ENCODE measurements at regions not wholly inside any gene's neighbourhood (a gene's known extent, or its start where the extent isn't known, plus 50 kb on each side); places are given as distances from the start of the nearest gene placed in this dataset.

DNA sequence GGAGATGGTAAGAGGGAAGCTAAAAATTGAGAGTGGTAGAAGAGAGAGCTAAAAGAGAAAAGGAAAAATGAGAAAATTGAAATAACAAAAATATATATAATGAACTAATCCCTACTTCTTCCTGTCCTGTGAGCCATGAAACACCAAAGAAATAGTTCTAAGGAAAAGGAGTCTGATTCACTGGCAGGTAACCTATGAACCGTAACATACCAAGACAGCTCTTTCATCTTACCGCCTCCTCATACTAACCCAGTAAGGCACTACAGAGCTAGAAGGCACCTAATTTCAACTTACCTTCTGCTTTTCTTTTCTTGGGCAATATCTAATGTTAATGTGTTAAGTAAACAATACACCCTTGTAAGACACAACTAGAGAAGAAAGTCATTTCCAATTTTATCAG lies 297.7 kb upstream of the DIAPH2 start:
- ChIA-PET POLR2A (no interaction called here), CTCF (no interaction called here)
- intact Hi-C loops (cut with micrococcal nuclease) = no loop called here
- Mint-ChIP-seq H3K4me3 (no peak overlapping the region), H3K27ac (no peak overlapping the region), H3K27me3 (no peaks in the 10 kb centered on the region), H3K4me1 (no peaks in the 10 kb centered on the region), H3K36me3 (ENCODE audit: low read depth) (no peaks in the 10 kb centered on the region), H3K9me3 (no peaks in the 10 kb centered on the region)
- no peak for TF ChIP-seq CTCF (IDR thresholded peaks at IDR 0.05)
- ATAC-seq (ENCODE audit: low read depth) (no peak), DNase-seq (no peak)

GRCh38 chrX:96387801-96388200 lies 296.8 kb upstream of the DIAPH2 start:
- Mint-ChIP-seq H3K4me1 (no peaks in the 10 kb centered on the region), H3K27ac (no peak overlapping the region), H3K27me3 (no peaks in the 10 kb centered on the region), H3K4me3 (no peak overlapping the region), H3K36me3 (ENCODE audit: low read depth) (no peaks in the 10 kb centered on the region), H3K9me3 (no peaks in the 10 kb centered on the region)
- DNase-seq (no peak), ATAC-seq (ENCODE audit: low read depth) (no peak)
- ChIA-PET CTCF (no interaction called here), POLR2A (no interaction called here)
- no peak for TF ChIP-seq CTCF (IDR thresholded peaks at IDR 0.05)
- intact Hi-C loops (cut with micrococcal nuclease) = no loop called here

GRCh38 chrX:96389281-96390047 lies 295.2 kb upstream of the DIAPH2 start:
- ChIA-PET POLR2A (no interaction called here), CTCF (no interaction called here)
- no peaks in the 10 kb centered on the region for H3K27me3 Mint-ChIP-seq
- H3K4me3 Mint-ChIP-seq = no peak overlapping the region
- intact Hi-C loops (cut with micrococcal nuclease) = no loop called here
- no peaks in the 10 kb centered on the region for H3K4me1 Mint-ChIP-seq
- ATAC-seq (ENCODE audit: low read depth) (no peak), DNase-seq (no peak)
- no peaks in the 10 kb centered on the region for H3K36me3 Mint-ChIP-seq (ENCODE audit: low read depth)
- H3K9me3 Mint-ChIP-seq = no peaks in the 10 kb centered on the region
- TF ChIP-seq CTCF (IDR thresholded peaks at IDR 0.05) = no peak
- no peak overlapping the region for H3K27ac Mint-ChIP-seq

DNA sequence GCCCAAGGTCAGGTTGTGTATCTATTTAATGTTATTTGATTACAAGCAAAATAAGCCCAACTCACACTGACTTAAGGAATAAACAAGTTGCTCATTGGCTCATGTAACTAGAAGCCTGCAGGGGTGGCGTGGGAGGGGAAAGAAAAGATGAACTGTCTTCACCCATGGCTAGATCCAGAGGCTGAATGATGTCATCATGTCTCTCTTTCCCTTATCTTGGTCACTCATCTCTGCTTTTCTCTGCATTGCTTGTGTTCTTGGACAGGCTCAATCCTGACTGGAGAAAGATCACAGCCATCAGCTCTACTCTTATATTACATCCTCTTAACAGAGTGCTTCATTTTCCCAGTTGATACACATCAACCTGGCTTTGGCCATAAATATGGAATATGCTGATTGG lies 290.0 kb upstream of the DIAPH2 start:
- Mint-ChIP-seq H3K9me3 (peaks cover 2% of the 10 kb centered on the region), H3K27me3 (no peaks in the 10 kb centered on the region), H3K4me1 (no peaks in the 10 kb centered on the region), H3K27ac (no peak overlapping the region), H3K4me3 (no peak overlapping the region), H3K36me3 (ENCODE audit: low read depth) (no peaks in the 10 kb centered on the region)
- ATAC-seq (ENCODE audit: low read depth) (no peak), DNase-seq (no peak)
- CTCF ChIA-PET = no interaction called here
- intact Hi-C loops (cut with micrococcal nuclease) = no loop called here
- no peak for TF ChIP-seq CTCF (IDR thresholded peaks at IDR 0.05)
- POLR2A ChIA-PET = no interaction called here

DNA sequence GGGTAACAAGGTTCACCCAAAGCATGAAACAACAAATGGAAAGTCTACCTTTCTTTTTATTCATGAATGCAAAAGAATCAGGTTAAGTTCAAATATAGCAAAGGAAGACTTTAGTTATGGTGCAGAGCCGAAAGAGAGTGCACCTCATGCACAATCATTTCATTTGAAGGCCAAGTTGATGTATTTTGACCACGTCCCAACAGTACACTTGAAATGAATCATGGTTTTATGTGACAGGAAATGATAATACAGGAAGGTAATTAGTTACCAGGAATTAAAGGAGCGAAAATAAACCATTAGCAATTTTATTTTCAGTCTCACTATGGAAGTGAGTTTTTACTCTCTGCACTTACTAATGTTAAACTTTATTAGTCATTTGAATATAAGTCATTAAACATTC lies 281.2 kb upstream of the DIAPH2 start:
- H3K9me3 Mint-ChIP-seq = peaks cover 2% of the 10 kb centered on the region
- intact Hi-C loops (cut with micrococcal nuclease) = no loop called here
- no peaks in the 10 kb centered on the region for H3K36me3 Mint-ChIP-seq (ENCODE audit: low read depth)
- POLR2A ChIA-PET = no interaction called here
- H3K27me3 Mint-ChIP-seq = no peaks in the 10 kb centered on the region
- no peak overlapping the region for H3K4me3 Mint-ChIP-seq
- no peak for ATAC-seq (ENCODE audit: low read depth)
- H3K27ac Mint-ChIP-seq = no peak overlapping the region
- no peaks in the 10 kb centered on the region for H3K4me1 Mint-ChIP-seq
- no peak for DNase-seq
- CTCF ChIA-PET = no interaction called here
- no peak for TF ChIP-seq CTCF (IDR thresholded peaks at IDR 0.05)

Data from activated B cell treated with CpG ODN at 0.5 μM for 24 hours (primary cell).